Loucy (cell line): ENCODE measurements at regions not wholly inside any gene's neighbourhood (a gene's known extent, or its start where the extent isn't known, plus 50 kb on each side); places are given as distances from the start of the nearest gene placed in this dataset.

Experiments used
- H2AFZ ChIP-seq: fragments of 200-600 bp; sonication (generic); 2 replicates; pipeline ENCODE4 v1.6.0; 2016; ENCODE audit warnings: antibody characterized with exemption, mild to moderate bottlenecking, low read length, moderate library complexity
- H3F3A ChIP-seq: fragments of 200-600 bp; 2 replicates; pipeline ENCODE4 v1.6.0; 2016; ENCODE audit warnings: antibody characterized with exemption, low read depth, mild to moderate bottlenecking
- H3K27me3 ChIP-seq: fragments of 200-600 bp; sonication (generic); 2 replicates; pipeline ENCODE4 v1.6.1; 2014; ENCODE audit warnings: low read length, mild to moderate bottlenecking; ENCODE audit not compliant: insufficient read depth, poor library complexity, severe bottlenecking
- H3K36me3 ChIP-seq: fragments of 200-600 bp; sonication (generic); 2 replicates; pipeline ENCODE4 v1.6.1; 2016; ENCODE audit warnings: low read length; ENCODE audit not compliant: insufficient read depth
- H3K4me1 ChIP-seq: fragments of 200-600 bp; sonication (generic); 2 replicates; pipeline ENCODE4 v1.5.1; 2014; ENCODE audit warnings: low read length, mild to moderate bottlenecking; ENCODE audit not compliant: insufficient read depth, poor library complexity, severe bottlenecking
- H3K4me2 ChIP-seq: fragments of 200-600 bp; sonication (generic); 2 replicates; pipeline ENCODE4 v1.6.0; 2014; ENCODE audit warnings: antibody characterized with exemption, low read length, low read depth, mild to moderate bottlenecking; ENCODE audit not compliant: poor library complexity, severe bottlenecking
- H3K4me3 ChIP-seq: fragments of 200-600 bp; sonication (generic); 2 replicates; pipeline ENCODE4 v1.5.1; 2014; ENCODE audit warnings: low read length, mild to moderate bottlenecking, mixed read lengths; ENCODE audit not compliant: poor library complexity, severe bottlenecking
- H3K79me2 ChIP-seq: fragments of 200-600 bp; sonication (generic); 2 replicates; pipeline ENCODE4 v1.6.1; 2014; ENCODE audit warnings: low read length; ENCODE audit not compliant: insufficient read depth
- H3K9ac ChIP-seq: fragments of 200-600 bp; sonication (generic); 2 replicates; pipeline ENCODE4 v1.6.0; 2014; ENCODE audit warnings: mild to moderate bottlenecking, low read depth, low read length, moderate library complexity; ENCODE audit not compliant: poor library complexity, severe bottlenecking
- H3K9me2 ChIP-seq: fragments of 200-600 bp; sonication (generic); replicated peaks from 2 replicates; pipeline ENCODE4 v1.6.1; 2016; ENCODE audit warnings: low read depth, low read length, mixed read lengths
- H3K9me3 ChIP-seq: fragments of 200-600 bp; sonication (generic); 2 replicates; pipeline ENCODE4 v1.6.1; 2014; ENCODE audit warnings: mild to moderate bottlenecking, antibody characterized with exemption, low read length, low read depth; ENCODE audit not compliant: insufficient read depth
- H4K20me1 ChIP-seq: fragments of 200-600 bp; sonication (generic); 2 replicates; pipeline ENCODE4 v1.6.0; 2014; ENCODE audit warnings: antibody characterized with exemption, low read length, mild to moderate bottlenecking; ENCODE audit not compliant: insufficient read depth, poor library complexity, severe bottlenecking
- CTCF ChIP-seq: fragments of 200-600 bp; sonication (generic); conservative IDR thresholded peaks from 2 replicates; pipeline ENCODE4 v1.5.1; 2014; ENCODE audit warnings: mild to moderate bottlenecking, antibody characterized with exemption, low read length
- EZH2phosphoT487 ChIP-seq: fragments of 200-600 bp; IDR thresholded peaks from 2 replicates; pipeline ENCODE4 v1.6.1; 2018; ENCODE audit warnings: antibody characterized with exemption, mild to moderate bottlenecking, moderate library complexity, borderline replicate concordance

DNA sequence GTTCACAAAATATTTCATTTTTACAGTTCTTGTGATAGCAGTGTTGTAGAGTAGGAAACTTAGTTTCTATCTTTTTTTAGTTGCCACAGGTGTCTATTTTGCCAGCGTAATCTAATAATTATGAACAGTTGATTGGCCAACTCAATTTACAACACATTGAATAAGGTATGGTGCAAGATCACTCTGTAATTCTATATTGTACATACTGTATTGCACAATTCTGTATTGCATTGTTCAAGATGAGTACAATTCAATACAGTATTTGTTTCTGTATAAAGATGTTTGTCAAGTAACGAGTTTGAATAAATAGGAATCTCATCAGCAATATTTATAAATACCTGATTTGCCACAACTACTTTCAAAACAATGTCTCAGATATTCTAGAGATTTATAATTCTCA, 64.2 kb upstream of the HTR1A start:
- Histone ChIP-seq H3K36me3 (no peaks in the 10 kb centered on the region), H4K20me1 (no peaks in the 10 kb centered on the region), H3K27me3 (no peaks in the 10 kb centered on the region), H3K4me2 (no peak overlapping the region), H3K9me2 (no peaks in the 10 kb centered on the region), H3K9me3 (peaks cover 4% of the 10 kb centered on the region; the same call in 1 of the 2 replicates), H3K4me1 (no peaks in the 10 kb centered on the region), H3K4me3 (no peak overlapping the region), H3F3A (no peaks in the 10 kb centered on the region), H2AFZ (no peak overlapping the region), H3K9ac (no peak overlapping the region), H3K79me2 (no peaks in the 10 kb centered on the region)
- no peak for TF ChIP-seq EZH2phosphoT487
- TF ChIP-seq CTCF: no peak

DNA sequence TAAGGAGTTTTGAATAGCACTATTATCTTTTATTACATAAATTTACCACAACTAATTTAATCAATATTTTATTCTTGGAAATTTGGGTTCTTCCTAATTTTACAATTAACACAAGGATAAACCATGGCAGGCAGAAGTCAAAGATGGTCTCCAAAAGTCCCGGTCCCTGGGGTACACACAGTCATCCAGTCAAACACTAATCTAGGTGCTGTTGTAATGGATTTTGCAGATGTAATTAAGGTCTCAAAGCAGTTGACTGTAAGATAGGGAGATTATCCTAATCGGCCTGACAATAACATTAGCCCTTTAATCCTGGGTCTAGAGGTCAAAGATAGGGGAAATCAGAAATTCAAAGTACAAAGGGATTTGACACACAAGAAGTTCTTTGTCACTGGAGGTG, 57.5 kb upstream of the HTR1A start:
- Histone ChIP-seq H3K4me3 (no peak overlapping the region), H3K79me2 (no peaks in the 10 kb centered on the region), H2AFZ (no peak overlapping the region), H3K27me3 (no peaks in the 10 kb centered on the region), H3F3A (no peaks in the 10 kb centered on the region), H3K9me2 (no peaks in the 10 kb centered on the region), H3K4me1 (no peaks in the 10 kb centered on the region), H3K36me3 (no peaks in the 10 kb centered on the region), H3K4me2 (no peak overlapping the region), H3K9me3 (peaks cover 4% of the 10 kb centered on the region; the same call in 1 of the 2 replicates), H4K20me1 (no peaks in the 10 kb centered on the region), H3K9ac (no peak overlapping the region)
- no peak for TF ChIP-seq CTCF
- no peak for TF ChIP-seq EZH2phosphoT487

DNA sequence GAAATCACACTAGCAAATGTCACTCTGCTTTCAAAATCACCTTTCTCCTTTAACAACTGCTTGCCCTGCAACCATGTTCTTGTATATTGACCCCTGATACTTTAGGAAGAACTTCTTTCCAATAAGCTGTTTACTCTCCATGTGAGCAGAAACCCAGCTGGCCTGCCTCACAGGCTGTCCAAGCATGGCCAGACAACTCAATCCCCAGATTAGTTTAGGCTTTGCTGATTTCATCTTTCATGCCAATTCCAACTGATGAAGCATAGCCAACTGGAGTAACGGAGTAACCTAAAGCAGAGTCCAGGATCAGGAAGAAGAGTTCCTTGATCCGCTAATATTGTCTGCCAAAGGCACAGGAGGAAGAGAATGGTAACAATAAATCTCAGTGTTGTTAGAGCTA, 56.7 kb upstream of the HTR1A start:
- Histone ChIP-seq H3K4me1 (no peaks in the 10 kb centered on the region), H3F3A (no peaks in the 10 kb centered on the region), H3K4me2 (no peak overlapping the region), H3K9me3 (peaks cover 3% of the 10 kb centered on the region; the same call in 1 of the 2 replicates), H3K79me2 (no peaks in the 10 kb centered on the region), H3K9me2 (no peaks in the 10 kb centered on the region), H3K36me3 (no peaks in the 10 kb centered on the region), H2AFZ (no peak overlapping the region), H3K27me3 (no peaks in the 10 kb centered on the region), H3K9ac (no peak overlapping the region), H3K4me3 (no peak overlapping the region), H4K20me1 (no peaks in the 10 kb centered on the region)
- TF ChIP-seq EZH2phosphoT487: no peak
- TF ChIP-seq CTCF: no peak
